SK-N-MC (cell line): ENCODE measurements at regions not wholly inside any gene's neighbourhood (a gene's known extent, or its start where the extent isn't known, plus 50 kb on each side); places are given as distances from the start of the nearest gene placed in this dataset.

Experiments used
- DNase-seq: peaks from one replicate; pipeline ENCODE4 v3.0.0-alpha.2; 2011; ENCODE audit warnings: low read depth, low spot score
- H3K27ac ChIP-seq: fragments of 200-600 bp; sonication (generic); 2 replicates; pipeline ENCODE4 v1.5.1; 2016; ENCODE audit warnings: mixed run types
- H3K36me3 ChIP-seq: fragments of 200-600 bp; sonication (generic); 2 replicates; pipeline ENCODE4 v1.6.1; 2017; ENCODE audit warnings: antibody characterized with exemption, low read length, mixed read lengths; ENCODE audit not compliant: insufficient read depth
- H3K4me3 ChIP-seq: fragments of 200-600 bp; sonication (generic); 2 replicates; pipeline ENCODE4 v1.5.1; 2016
- H3K9ac ChIP-seq: fragments of 200-600 bp; sonication (generic); 2 replicates; pipeline ENCODE4 v1.8.0; 2017; ENCODE audit warnings: mixed run types, mixed read lengths; ENCODE audit not compliant: insufficient read length
- H3K9me3 ChIP-seq: fragments of 200-600 bp; sonication (generic); 2 replicates; pipeline ENCODE4 v1.6.1; 2017; ENCODE audit warnings: low read depth, mild to moderate bottlenecking, antibody characterized with exemption, low read length, moderate library complexity, mixed read lengths
- EZH2 ChIP-seq: fragments of 200-600 bp; sonication (generic); IDR thresholded peaks from one replicate; pipeline ENCODE4 v1.6.1; 2017; ENCODE audit warnings: antibody characterized with exemption
- FOXP2 ChIP-seq: optimal IDR thresholded peaks from 2 replicates; pipeline ENCODE3; 2011; ENCODE audit warnings: mild to moderate bottlenecking, moderate library complexity; ENCODE audit not compliant: insufficient read depth; ENCODE audit errors: extremely low read length, control extremely low read depth
- POLR2AphosphoS5 ChIP-seq: IDR thresholded peaks from 2 replicates; pipeline ENCODE4 v1.6.1; 2012; ENCODE audit warnings: mild to moderate bottlenecking, low read depth, low read length, borderline replicate concordance

DNA sequence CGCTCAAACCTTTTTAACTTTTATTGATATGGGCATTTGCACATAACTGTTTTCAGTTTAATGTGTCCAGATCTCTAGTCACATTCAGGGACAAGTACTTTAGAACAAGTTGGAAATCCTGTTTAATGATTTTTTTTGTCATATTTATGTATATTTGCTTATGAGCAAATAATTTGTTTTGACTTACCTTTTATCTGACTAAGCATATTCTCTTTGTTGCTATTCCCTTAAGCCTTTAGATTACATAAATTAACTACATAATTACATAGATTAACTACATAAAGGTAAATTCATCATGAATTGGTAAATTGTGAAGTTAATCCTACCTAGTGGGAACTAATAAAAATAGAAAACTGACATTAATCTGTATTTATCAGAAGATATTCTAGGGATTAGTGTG is 523.5 kb upstream of the MAN1A1 start:
- Histone ChIP-seq H3K9me3 (no peaks in the 10 kb centered on the region), H3K27ac (no peak overlapping the region), H3K36me3 (no peaks in the 10 kb centered on the region), H3K4me3 (no peak overlapping the region), H3K9ac (no peak overlapping the region)
- TF ChIP-seq POLR2AphosphoS5 = no peak
- no peak for TF ChIP-seq EZH2
- no peak for TF ChIP-seq FOXP2
- DNase-seq = no peak

DNA sequence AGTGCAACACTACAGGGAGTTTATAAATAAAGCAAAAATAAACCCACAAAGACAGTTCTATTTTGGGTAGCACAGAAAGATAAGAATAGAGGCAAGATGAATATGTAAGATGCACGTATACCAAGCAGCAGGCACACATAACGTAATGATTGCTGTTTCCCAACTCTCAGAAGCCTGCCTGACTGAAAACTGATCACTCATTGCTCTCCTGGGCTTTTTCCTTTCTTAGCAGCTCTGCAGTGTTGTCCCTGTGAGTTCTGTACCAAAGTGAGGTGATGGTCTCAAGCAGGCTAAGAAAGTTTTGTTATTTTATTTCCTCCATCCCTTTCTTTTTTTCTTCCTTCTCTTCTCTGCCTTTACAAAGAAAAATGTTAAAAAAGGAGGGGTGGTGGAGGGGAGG is 522.0 kb upstream of the MAN1A1 start:
- H3K4me3 ChIP-seq = no peak overlapping the region
- no peak for DNase-seq
- H3K27ac ChIP-seq = no peak overlapping the region
- TF ChIP-seq POLR2AphosphoS5 (no peak), FOXP2 (no peak), EZH2 (no peak)
- H3K36me3 ChIP-seq = no peaks in the 10 kb centered on the region
- H3K9me3 ChIP-seq = no peaks in the 10 kb centered on the region; the same call in 1 of the 2 replicates
- H3K9ac ChIP-seq = no peak overlapping the region

DNA sequence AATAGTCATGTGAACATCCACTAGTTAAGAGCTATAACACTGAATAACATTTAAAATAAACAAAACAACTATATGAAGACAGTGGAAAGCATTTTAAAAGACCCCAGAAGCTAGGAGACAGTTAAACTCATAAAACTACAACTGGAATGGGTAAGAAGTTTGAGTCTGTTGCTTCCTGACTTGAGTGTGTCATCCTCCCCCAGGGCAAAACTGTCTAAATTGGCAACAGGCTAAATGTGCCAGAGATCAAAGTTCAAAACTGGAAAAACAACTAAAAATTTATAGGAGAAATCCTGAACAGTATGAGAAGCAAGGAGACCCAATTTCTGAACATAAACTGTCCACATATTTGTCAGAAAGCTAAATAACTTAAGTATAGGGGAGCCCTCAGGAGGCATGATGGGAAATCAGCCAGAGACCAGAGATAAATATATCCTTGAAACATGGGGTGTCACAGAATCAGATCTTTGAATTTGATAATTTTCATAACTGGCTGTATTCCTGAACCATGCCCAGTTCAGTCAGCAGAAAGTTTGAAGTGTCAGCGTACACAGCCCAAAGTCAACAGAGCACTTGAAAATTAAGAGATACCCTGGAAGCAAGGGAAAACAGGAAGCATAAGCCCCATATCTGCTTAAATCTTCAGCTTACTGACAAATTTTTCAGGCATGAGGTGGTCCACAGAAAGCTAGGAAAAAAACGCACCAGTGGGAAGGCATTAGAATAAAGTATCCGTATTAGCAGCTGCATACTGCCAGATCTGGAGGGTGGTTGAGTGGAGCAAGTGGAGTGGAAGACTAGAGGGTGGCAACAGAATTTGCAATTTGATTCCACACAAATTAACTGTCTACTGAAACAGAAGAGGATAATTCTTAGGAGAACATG is 516.1 kb upstream of the MAN1A1 start:
- peak; percentile 12 for DNase-seq
- Histone ChIP-seq H3K9ac (no peak overlapping the region), H3K9me3 (no peaks in the 10 kb centered on the region; the same call in 1 of the 2 replicates), H3K4me3 (no peak overlapping the region; the same call in 1 of the 2 replicates), H3K27ac (no peak overlapping the region), H3K36me3 (no peaks in the 10 kb centered on the region)
- TF ChIP-seq EZH2 (no peak), POLR2AphosphoS5 (no peak), FOXP2 (no peak)

DNA sequence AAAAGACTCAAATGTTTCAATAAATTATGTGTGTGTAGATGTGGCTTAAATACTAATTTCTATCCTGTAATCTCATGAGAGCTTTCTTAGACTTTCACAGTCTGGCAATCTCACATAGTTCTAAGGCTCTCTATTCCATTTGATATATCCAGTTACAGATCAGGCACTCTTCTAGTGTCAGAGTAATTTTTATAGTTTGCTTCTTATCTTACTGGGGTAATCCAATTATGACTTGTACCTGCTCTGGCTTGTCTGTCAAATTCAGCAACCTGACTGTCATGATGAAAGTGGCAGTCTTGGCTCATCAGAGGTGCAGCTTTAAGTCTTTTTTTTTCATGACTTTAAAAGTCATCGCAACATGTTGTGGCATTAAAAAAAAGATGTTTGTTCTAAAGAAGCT is 513.2 kb upstream of the MAN1A1 start:
- Histone ChIP-seq H3K9ac (no peak overlapping the region), H3K27ac (no peak overlapping the region), H3K9me3 (no peaks in the 10 kb centered on the region; the same call in 1 of the 2 replicates), H3K36me3 (no peaks in the 10 kb centered on the region), H3K4me3 (no peak overlapping the region)
- TF ChIP-seq FOXP2 = no peak
- TF ChIP-seq POLR2AphosphoS5 = no peak
- no peak for TF ChIP-seq EZH2
- DNase-seq = no peak

DNA sequence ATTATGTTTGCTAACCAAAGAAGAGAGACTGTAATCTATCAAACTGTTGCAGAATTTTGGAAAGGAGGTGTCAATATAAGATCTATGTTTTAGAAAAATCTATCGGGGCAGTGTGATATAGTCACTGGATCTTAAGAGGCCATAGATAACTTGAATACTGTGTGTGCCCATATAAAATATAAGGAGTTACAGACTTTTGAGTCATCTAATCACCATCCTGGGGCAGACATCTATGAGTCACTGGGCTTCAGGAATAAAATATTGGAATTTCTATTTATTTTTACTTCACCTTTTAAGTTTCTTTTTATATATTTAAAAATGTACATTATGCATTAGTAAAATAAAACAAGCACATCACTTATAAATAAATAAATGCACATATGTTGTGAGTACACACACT is 509.3 kb upstream of the MAN1A1 start:
- H3K9ac ChIP-seq = no peak overlapping the region
- no peak overlapping the region for H3K4me3 ChIP-seq
- no peak for TF ChIP-seq EZH2
- TF ChIP-seq POLR2AphosphoS5 = no peak
- H3K36me3 ChIP-seq = no peaks in the 10 kb centered on the region
- H3K9me3 ChIP-seq = no peaks in the 10 kb centered on the region
- no peak for DNase-seq
- H3K27ac ChIP-seq = no peak overlapping the region

DNA sequence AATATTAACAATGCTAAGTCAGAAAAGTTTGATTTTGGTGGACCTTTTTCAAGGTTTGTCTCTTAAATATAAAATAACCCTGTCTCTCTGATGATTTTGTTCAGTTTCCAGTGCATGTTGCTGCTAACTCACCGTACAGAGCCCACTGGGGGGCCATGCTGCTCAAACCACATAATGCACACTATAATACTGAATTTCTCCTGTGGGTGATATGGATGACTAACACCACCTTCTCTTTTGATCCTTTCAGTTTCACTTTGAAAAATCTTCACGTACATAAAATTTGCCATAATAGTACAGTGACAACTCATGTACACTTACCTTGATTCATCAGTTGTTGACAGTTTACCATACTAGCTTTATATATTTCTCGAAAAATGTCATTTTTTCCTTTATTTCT is 506.6 kb upstream of the MAN1A1 start:
- DNase-seq = no peak
- H3K27ac ChIP-seq = no peak overlapping the region
- no peak overlapping the region for H3K9ac ChIP-seq
- H3K9me3 ChIP-seq = no peaks in the 10 kb centered on the region
- H3K36me3 ChIP-seq = no peaks in the 10 kb centered on the region
- TF ChIP-seq EZH2 = no peak
- no peak for TF ChIP-seq POLR2AphosphoS5
- TF ChIP-seq FOXP2 = no peak
- H3K4me3 ChIP-seq = no peak overlapping the region

DNA sequence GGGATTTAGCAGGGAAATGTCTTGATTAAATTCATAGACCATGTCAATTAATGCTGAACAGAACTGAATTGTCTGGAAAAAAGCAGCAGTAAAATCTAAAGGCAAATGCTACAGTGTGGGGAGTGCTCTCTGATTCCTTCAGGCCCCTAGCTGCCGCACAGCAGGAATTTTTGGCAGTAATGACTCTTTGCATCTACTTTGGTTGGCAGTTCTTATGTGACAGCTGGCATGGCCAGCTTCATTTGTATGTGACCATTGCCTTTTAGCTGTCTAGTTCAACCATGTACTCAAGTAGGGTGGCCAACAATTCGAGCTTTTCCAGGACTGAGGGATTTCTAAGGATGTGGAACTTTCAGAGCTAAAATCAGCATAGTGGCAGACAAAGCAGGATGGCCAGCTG is 499.1 kb upstream of the MAN1A1 start:
- no peak for TF ChIP-seq FOXP2
- no peak for TF ChIP-seq EZH2
- no peak for TF ChIP-seq POLR2AphosphoS5
- no peak for DNase-seq
- no peaks in the 10 kb centered on the region for H3K9me3 ChIP-seq

DNA sequence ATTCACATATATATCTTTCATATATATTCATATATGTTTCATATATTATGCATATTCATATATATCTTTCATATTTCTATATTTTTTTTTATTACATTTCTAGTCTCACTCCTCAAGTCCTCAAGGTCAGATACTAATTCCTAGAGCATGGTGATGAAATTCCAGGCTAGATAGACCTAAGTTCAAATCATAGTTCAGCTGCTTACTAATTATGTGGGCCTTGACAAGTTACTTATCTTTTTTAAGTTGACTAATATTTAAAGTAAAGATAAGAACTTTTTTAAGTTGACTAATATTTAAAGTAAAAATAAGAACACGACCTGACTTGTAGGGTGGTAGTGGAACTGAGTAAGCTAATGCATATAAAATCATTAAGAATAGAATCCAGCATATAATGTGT is 495.6 kb upstream of the MAN1A1 start:
- no peak overlapping the region for H3K27ac ChIP-seq
- TF ChIP-seq EZH2 = no peak
- no peak for TF ChIP-seq FOXP2
- TF ChIP-seq POLR2AphosphoS5 = no peak
- no peak overlapping the region for H3K4me3 ChIP-seq
- no peak overlapping the region for H3K9ac ChIP-seq
- H3K36me3 ChIP-seq = no peaks in the 10 kb centered on the region
- DNase-seq = no peak
- H3K9me3 ChIP-seq = no peaks in the 10 kb centered on the region

More for the DNA sequence above, 499.1 kb upstream of the MAN1A1 start:
- no peak overlapping the region for H3K9ac ChIP-seq
- H3K36me3 ChIP-seq = no peaks in the 10 kb centered on the region
- no peak overlapping the region for H3K27ac ChIP-seq
- no peak overlapping the region for H3K4me3 ChIP-seq

DNA sequence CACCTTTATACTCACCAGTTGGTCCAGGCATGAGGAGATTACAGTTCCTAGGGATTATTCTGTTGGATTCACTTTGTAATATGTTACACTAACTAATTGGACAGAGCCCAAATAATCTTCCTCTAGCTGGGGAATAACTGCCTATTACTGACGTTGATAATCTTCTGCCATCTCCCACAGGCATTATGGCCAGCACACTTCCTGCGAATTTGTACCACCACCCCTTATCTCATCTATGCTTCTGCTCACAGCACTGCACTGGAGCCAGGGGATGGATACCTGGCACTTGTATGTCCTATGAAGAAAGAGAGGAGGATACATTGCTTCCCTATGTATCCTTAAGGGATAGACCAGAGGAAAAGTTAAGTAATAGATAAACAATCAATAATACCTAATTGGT is 494.8 kb upstream of the MAN1A1 start:
- TF ChIP-seq FOXP2 = no peak
- no peak for TF ChIP-seq EZH2
- TF ChIP-seq POLR2AphosphoS5 = no peak
- H3K9me3 ChIP-seq = no peaks in the 10 kb centered on the region
- H3K27ac ChIP-seq = no peak overlapping the region
- no peak overlapping the region for H3K4me3 ChIP-seq
- H3K36me3 ChIP-seq = no peaks in the 10 kb centered on the region
- DNase-seq = no peak
- H3K9ac ChIP-seq = no peak overlapping the region
